ENCODE measurements at regions not wholly inside any gene's neighbourhood (a gene's known extent, or its start where the extent isn't known, plus 50 kb on each side); places are given as distances from the start of the nearest gene placed in this dataset.

DNA sequence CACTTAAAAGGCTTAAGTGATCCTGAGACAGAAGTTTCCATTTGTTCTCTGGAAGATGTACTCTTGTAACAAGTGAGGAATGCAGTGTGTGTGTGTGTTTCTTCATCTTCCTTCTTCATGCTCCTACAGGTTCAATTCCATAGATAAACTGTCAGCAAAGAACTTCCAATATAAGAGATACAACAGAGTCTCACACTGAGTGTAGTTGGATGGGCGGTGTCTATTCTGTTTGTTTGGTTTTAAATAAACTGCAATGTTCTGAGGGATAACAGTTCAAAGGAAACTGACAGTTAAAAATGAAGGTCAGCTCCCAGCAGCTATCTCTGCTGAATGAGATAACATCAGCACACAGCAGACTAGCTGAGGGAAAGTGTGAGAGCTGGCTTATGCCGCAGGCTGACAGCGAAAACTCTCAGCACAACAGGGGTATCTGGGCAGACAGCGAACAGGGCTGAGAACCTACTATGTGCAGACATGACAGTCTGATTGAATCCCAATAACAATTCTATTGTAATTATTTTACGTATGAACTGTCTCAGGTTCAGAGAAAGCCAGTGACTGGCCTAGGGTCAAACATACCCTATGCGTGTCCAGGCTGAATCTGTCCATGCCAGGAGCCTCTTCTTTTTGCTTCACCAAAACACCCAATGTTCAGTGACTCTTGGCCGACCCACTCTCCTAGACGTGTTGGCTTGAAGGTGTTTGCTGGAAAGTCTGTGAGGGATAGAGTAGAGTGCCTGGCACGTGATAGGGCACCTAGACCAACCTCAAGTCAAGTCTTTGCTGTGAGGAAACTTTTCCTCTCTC is 201.9 kb upstream of the TRIB2 start:
- no peak for DNase-seq

DNA sequence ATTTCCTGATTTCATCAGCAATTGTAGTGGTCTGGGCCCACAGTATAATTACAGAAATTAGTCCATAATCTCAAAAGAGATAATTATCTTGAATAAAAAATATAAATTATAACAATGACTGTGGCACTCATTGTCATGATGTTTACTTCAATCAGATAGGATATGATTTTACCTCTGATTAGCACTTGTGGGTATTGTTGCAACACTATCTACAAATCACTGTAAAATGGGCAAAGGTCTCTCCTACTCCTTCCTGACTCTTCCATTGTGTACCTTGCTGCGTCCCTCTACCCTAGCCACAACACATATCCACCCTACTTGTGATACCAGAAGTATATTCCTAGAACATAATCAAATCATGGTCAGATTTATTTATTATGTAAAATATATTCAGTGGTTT is 200.9 kb upstream of the TRIB2 start:
- DNase-seq = no peak

DNA sequence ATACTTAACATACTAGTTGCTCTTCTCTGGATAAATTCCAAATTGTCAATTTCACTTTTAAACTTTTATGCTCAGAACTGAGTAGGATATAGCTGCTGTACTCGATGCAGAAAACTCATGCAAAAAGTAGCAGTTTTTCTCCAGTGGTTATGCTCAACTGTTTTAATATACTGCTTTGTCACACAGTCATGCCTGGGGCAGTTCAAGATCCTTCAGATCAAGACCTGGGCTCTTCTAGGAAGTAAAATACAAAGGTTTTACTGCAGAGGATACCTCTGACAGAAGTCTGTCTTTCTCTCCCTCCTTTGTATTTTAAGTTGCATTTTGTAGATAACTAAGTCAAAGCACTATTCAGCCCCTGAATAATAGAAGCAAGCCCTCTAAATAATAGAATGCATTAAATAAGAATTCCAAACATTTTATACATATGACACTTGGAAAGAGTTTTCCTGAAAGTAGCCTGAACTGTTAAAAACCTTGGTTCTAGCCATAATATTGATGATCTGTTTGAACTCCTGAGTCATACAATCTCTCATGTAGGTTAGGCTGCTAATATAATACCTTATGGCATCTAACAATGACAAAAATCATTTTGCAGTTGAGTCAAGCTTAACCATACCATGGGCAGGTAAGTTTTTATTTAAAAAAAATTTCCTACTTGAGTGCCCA is 183.3 kb upstream of the TRIB2 start:
- no peak for DNase-seq

GRCh38 chr2:12534646-12535263 is 182.0 kb upstream of the TRIB2 start:
- no peak for DNase-seq

DNA sequence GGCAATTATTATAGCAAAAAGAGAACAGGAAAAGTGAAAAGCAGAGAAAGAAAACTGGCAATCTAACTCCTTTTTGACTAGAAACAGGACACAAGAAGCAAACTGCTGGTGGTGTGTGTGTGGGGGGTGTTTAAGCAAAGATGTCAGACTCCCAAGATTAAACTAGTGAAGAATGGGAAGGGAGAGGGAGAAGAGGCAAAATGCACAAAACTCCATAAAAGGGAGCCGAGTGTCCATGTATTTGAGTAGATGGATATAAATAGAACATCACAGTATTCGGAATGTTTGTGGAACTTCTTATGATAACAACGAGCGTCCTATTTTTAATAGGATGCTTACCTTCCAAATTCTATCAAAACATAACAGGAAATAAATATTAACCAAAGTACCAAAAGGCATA is 179.8 kb upstream of the TRIB2 start:
- DNase-seq = no peak

DNA sequence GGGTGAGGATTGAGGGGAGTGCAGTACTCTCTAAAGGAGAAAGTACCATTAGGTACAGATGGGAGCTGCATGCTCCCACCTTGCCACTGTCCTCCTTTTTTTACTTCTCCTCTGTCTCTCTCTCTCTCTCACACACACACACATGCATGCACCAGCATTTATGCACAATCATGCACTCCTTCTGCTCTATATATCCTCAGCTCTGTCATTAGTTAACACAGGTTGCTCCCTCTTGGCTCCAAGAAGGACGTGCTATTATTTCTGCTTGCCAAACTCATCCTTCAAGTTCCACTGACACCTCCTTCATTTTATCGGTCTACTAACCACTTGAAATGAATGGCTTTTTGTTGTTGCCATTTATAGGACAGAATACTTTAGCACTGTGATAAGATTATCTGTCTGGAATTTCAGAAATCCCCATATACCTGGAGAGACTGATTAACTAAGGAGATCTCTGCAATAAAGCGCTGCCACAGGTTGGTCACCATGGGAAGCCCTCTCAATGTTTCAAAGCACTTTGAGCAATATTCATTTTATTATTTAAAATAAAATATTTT is 178.5 kb upstream of the TRIB2 start:
- no peak for DNase-seq

DNA sequence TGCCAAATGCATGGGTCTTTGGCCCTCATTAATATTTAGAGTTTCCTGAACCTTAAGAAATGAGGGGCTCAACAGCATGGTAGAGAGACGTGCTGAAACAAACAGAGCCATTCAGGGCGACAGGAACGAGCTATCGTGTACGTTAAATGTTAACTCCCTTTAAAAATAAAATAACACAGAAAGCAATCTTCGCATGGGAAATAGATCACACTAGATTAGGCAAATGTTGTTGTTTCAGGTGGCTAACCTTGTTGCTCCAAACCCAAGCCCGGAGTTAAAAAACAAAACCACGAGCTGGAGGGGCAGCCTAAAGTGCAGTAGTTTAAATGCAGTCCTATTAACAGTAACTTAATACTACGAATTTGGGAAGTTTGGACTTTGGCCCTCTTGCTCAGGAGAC is 177.4 kb upstream of the TRIB2 start:
- DNase-seq = no peak

GRCh38 chr2:12539776-12540562 is 176.8 kb upstream of the TRIB2 start:
- no peak for DNase-seq

- DNase-seq = no peak
Measured at GRCh38 chr2:12543076-12543977, 173.4 kb upstream of the TRIB2 start.

- DNase-seq = no peak
Measured at GRCh38 chr2:12543978-12544558, 172.7 kb upstream of the TRIB2 start.

- DNase-seq = no peak
Measured at GRCh38 chr2:12547566-12548170, 169.1 kb upstream of the TRIB2 start.

DNA sequence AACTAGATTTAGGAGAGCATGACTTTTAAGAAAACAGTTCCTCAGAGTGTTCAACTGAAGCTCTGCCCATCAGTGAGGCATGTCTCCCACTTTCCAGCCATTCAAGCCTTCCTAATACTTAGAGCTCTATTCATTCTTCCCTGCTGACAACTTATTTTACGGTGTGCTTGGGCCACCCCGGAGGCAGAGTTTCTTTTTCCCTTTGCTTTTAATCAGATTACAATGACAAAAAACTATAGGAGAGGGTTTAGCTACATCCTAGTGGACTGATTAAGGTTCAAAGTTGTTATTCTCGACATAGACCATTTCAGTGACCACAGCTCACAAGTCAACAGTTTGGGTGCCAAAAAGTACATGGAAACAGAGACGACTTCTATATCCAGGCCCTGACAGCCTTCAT is 167.8 kb upstream of the TRIB2 start:
- no peak for DNase-seq

- no peak for DNase-seq
Measured at GRCh38 chr2:12549641-12550040, 167.1 kb upstream of the TRIB2 start.

DNA sequence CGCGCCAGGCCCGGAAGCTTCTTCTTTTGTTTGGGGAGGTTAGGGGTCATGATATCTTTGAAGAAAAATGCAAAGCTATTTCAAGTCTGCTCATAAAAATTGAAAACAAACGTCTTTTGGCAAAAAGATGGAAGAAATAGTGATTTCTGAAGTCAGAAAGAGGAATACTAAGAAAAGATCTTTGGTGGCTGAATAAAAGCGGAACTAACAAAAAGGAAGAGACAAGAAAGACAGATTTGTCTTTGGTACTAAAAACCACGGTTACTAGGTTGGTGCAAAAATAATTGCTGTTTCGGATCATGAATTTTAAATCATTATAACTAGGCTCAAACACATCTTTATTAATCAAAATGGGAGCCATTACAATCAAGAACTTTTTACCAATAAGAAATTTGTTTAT is 164.6 kb upstream of the TRIB2 start:
- DNase-seq = no peak

GRCh38 chr2:12554224-12555011 is 162.3 kb upstream of the TRIB2 start:
- no peak for DNase-seq

DNA sequence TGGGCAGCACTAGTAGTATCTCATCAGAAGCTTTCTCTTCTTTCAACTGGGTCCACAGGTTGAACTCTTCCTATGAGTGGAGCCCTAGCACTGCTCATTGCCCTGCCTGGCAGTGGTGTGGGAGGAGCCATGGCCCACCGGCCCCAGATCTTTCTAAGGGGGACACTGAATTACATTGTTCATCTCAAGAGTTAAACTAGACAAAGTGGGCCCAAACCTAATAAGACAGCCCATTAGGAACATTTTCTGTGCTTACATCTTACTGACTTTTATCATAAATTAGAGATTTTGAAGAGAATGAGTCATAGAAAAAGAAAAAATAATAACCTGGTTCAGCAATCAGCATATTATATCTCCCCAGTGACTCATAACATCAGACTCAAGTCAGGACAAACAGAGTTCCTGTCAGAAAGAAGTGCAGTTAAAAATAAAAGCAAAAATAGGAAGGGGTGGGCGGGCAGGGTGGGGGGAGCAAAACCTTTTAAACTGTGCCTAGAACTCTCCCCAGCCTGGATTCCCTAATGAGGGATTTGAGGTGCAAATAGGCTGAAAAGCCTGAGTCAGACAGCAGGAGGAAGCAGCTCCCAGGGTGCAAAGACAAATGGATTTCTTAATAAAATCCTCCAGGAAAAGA is 161.6 kb upstream of the TRIB2 start:
- no peak for DNase-seq

DNA sequence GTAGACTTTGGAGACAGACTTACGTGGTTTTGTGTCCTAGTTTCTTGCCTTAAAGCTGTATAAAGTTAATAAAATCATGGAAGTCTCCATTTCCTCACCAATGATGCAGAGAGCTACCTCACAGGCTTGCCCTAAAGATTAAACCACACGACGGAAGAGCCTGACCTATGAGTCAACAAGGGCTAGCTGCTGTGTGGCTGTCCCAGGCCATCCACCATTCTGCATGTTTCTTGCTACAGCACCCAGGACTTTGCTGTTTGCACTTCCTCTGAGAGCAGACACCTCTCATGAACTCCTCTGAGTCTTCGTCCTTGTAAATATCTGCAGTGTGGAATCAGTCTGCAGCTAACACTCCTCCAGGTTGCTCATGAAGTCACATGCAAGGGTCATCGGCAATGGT is 160.0 kb upstream of the TRIB2 start:
- DNase-seq = no peak

DNA sequence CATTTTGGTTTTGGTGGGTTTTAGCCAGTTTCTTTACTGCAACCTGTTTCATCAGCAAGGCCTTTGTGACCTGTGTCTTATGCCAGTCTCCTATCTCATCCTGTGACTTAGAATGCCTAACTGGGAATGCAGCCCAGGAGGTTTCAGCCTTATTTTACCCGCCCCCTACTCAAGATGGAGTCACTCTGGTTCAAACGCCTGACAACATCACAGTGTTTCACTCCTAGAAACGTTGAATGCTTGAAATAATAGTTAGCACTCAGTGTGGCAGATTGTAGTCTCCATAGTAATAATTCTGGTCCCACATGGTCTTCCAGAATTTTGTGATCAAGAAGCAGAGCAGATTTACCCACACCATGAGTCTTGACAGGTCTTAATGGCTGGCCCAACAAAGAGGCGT is 159.0 kb upstream of the TRIB2 start:
- DNase-seq = no peak

- no peak for DNase-seq
Measured at GRCh38 chr2:12558519-12558918, 158.2 kb upstream of the TRIB2 start.

GRCh38 chr2:12560618-12561017 is 156.1 kb upstream of the TRIB2 start:
- no peak for DNase-seq
